IMR-90 (cell line): ENCODE measurements at regions not wholly inside any gene's neighbourhood (a gene's known extent, or its start where the extent isn't known, plus 50 kb on each side); places are given as distances from the start of the nearest gene placed in this dataset.

Experiments
- ATAC-seq: fragments of 200-7000 bp; cut with Tn5 transposase; 2 replicates; pipeline ENCODE4 v1.9.1; 2020; ENCODE audit warnings: low read depth, mild to moderate bottlenecking, moderate library complexity
- BruUV-seq: library from RNA; stranded (reverse); fragments of 400-500 nt; replicated peaks from 2 replicates; lab custom pipeline; 2021; lab: Mats Ljungman, UMichigan
- CTCF ChIA-PET: fragments of 300-600 bp; formaldehyde crosslinking; extraction: SDS; loops from one replicate; lab custom pipeline; 2021; ENCODE audit warnings: antibody characterized with exemption; lab: Yijun Ruan, JAX
- POLR2A ChIA-PET: fragments of 300-600 bp; sonication (Branson Sonifier 250); formaldehyde crosslinking; loops from one replicate; lab custom pipeline; 2022; ENCODE audit warnings: antibody characterized with exemption; ENCODE audit not compliant: unreplicated experiment; lab: Charles Lee
- DNase-seq: peaks from one replicate; pipeline ENCODE4 v3.0.0; 2013
- H2AFZ ChIP-seq: replicated peaks from 2 replicates; pipeline ENCODE3; 2013; ENCODE audit warnings: low read length, mild to moderate bottlenecking; ENCODE audit not compliant: poor library complexity
- H2AK5ac ChIP-seq: 2 replicates; pipeline ENCODE4 v1.6.1; 2013; ENCODE audit warnings: low read depth, low read length, inconsistent platforms
- H2AK9ac ChIP-seq: replicated peaks from 2 replicates; pipeline ENCODE3; 2013; ENCODE audit warnings: mild to moderate bottlenecking, low read depth, low read length, moderate library complexity; ENCODE audit not compliant: poor library complexity
- H2BK120ac ChIP-seq: 2 replicates; pipeline ENCODE4 v1.6.1; 2013; ENCODE audit warnings: low read depth, low read length, inconsistent platforms
- H2BK15ac ChIP-seq: 3 replicates; pipeline ENCODE4 v1.6.1; 2013; ENCODE audit warnings: low read depth, low read length, inconsistent platforms
- H2BK20ac ChIP-seq: 2 replicates; pipeline ENCODE4 v1.6.1; 2013; ENCODE audit warnings: low read depth, mild to moderate bottlenecking, inconsistent platforms, low read length, moderate library complexity
- H2BK5ac ChIP-seq: 2 replicates; pipeline ENCODE4 v1.6.1; 2013; ENCODE audit warnings: mild to moderate bottlenecking, low read depth, low read length, inconsistent platforms; ENCODE audit not compliant: poor library complexity, severe bottlenecking
- H3K14ac ChIP-seq: replicated peaks from 2 replicates; pipeline ENCODE4 v1.6.1; 2013; ENCODE audit warnings: low read depth, low read length, inconsistent platforms
- H3K18ac ChIP-seq: 2 replicates; pipeline ENCODE4 v1.6.1; 2013; ENCODE audit warnings: low read depth, low read length, control low read depth
- H3K23ac ChIP-seq: 2 replicates; pipeline ENCODE4 v1.6.1; 2013; ENCODE audit warnings: low read depth, low read length, inconsistent platforms
- H3K27ac ChIP-seq: 2 replicates; pipeline ENCODE4 v1.5.1; 2013; ENCODE audit warnings: mild to moderate bottlenecking, control low read depth, low read length; ENCODE audit not compliant: insufficient read depth
- H3K27me3 ChIP-seq: 2 replicates; pipeline ENCODE4 v1.6.1; 2013; ENCODE audit warnings: low read length; ENCODE audit not compliant: control insufficient read depth, insufficient read depth
- H3K36me3 ChIP-seq: 2 replicates; pipeline ENCODE4 v1.6.1; 2013; ENCODE audit warnings: low read length, mixed read lengths; ENCODE audit not compliant: control insufficient read depth, insufficient read depth
- H3K4ac ChIP-seq: 2 replicates; pipeline ENCODE4 v1.6.1; 2013; ENCODE audit warnings: low read depth, low read length, inconsistent platforms
- H3K4me1 ChIP-seq: 2 replicates; pipeline ENCODE4 v1.6.1; 2013; ENCODE audit warnings: low read length, mixed read lengths; ENCODE audit not compliant: control insufficient read depth, insufficient read depth
- H3K4me2 ChIP-seq: 2 replicates; pipeline ENCODE4 v1.6.1; 2013; ENCODE audit warnings: low read depth, mild to moderate bottlenecking, control low read depth, low read length, moderate library complexity
- H3K4me3 ChIP-seq: 2 replicates; pipeline ENCODE4 v1.5.1; 2013; ENCODE audit warnings: low read depth, mild to moderate bottlenecking, control low read depth, low read length, moderate library complexity; ENCODE audit not compliant: insufficient read depth
- H3K56ac ChIP-seq: 2 replicates; pipeline ENCODE4 v1.6.1; 2013; ENCODE audit warnings: low read length, inconsistent platforms; ENCODE audit not compliant: insufficient read depth; ENCODE audit errors: extremely low read depth
- H3K79me1 ChIP-seq, 2 experiments: 2 replicates each; pipeline ENCODE4 v1.6.1; 2013; ENCODE audit warnings: low read length in 2 of 2, inconsistent platforms in 1 of 2, low read depth in 1 of 2
- H3K9ac ChIP-seq: 2 replicates; pipeline ENCODE4 v1.6.1; 2013; ENCODE audit warnings: low read depth, low read length, control low read depth
- H3K9me1 ChIP-seq: 2 replicates; pipeline ENCODE4 v1.6.1; 2013; ENCODE audit warnings: low read length, inconsistent platforms; ENCODE audit not compliant: insufficient read depth
- H3K9me3 ChIP-seq: 2 replicates; pipeline ENCODE4 v1.6.1; 2013; ENCODE audit warnings: low read length; ENCODE audit not compliant: control insufficient read depth, insufficient read depth
- H4K20me1 ChIP-seq: 2 replicates; pipeline ENCODE4 v1.6.1; 2013; ENCODE audit warnings: low read length, inconsistent platforms; ENCODE audit not compliant: insufficient read depth
- H4K5ac ChIP-seq: 2 replicates; pipeline ENCODE4 v1.6.1; 2013; ENCODE audit warnings: mild to moderate bottlenecking, low read depth, low read length, control low read depth
- H4K8ac ChIP-seq, 2 experiments: 2 replicates each; pipeline ENCODE4 v1.6.1; 2013; ENCODE audit warnings: low read depth in 2 of 2, low read length in 2 of 2, control low read depth in 1 of 2, inconsistent platforms in 1 of 2
- H4K91ac ChIP-seq: 2 replicates; pipeline ENCODE4 v1.6.1; 2013; ENCODE audit warnings: low read depth, low read length, inconsistent platforms; ENCODE audit not compliant: insufficient read depth
- FOS ChIP-seq: fragments of 150-350 bp; IDR thresholded peaks from 2 replicates; pipeline ENCODE4 v1.6.1; 2016; ENCODE audit warnings: low read depth, low read length
- MAZ ChIP-seq: IDR thresholded peaks from 2 replicates; pipeline ENCODE4 v1.6.1; 2012; ENCODE audit warnings: low read depth, mild to moderate bottlenecking, low read length, improper control_type of control experiment, moderate library complexity, borderline replicate concordance
- RAD21 ChIP-seq: IDR thresholded peaks from 2 replicates; pipeline ENCODE4 v1.6.1; 2012; ENCODE audit warnings: low read length, improper control_type of control experiment
- RCOR1 ChIP-seq: IDR thresholded peaks from 2 replicates; pipeline ENCODE4 v1.6.1; 2012; ENCODE audit warnings: mild to moderate bottlenecking, low read length, improper control_type of control experiment; ENCODE audit not compliant: insufficient replicate concordance
- USF2 ChIP-seq: fragments of 150-350 bp; IDR thresholded peaks from 2 replicates; pipeline ENCODE4 v1.6.1; 2017; ENCODE audit warnings: mild to moderate bottlenecking, antibody characterized with exemption, low read length, low read depth
- WGBS, 2 experiments: methylation state at CpG; one replicate each; pipeline versions ENCODE4 v1.1.5 to v1.1.7; 2013; ENCODE audit warnings: missing lambda C conversion rate in 2 of 2; ENCODE audit not compliant: insufficient read length in 1 of 2; ENCODE audit errors: extremely low coverage in 2 of 2; 5-methylcytosine and 5-hydroxymethylcytosine counted together
- dilution Hi-C: fragments of 300-500 bp; cut with HindIII; formaldehyde crosslinking; loops from one replicate; pipeline ENCODE4 v1.14.3; 2018; ENCODE audit warnings: low sequenced_read_pairs; ENCODE audit not compliant: unreplicated experiment
- in situ Hi-C: fragments of 300-500 bp; cut with MboI; formaldehyde crosslinking; loops from 3 replicates; pipeline ENCODE4 v1.14.3; 2019; ENCODE audit warnings: low sequenced_read_pairs, inconsistent platforms, mixed read lengths
- intact Hi-C: fragments of 100-400 bp; cut with micrococcal nuclease; formaldehyde crosslinking; loops from 2 replicates; pipeline ENCODE4 v1.10.0; 2022

- H3K9ac ChIP-seq = no peak overlapping the region
- no peak overlapping the region for H2BK20ac ChIP-seq
- H3K23ac ChIP-seq = no peak overlapping the region
- no peaks in the 10 kb centered on the region for H4K20me1 ChIP-seq
- H3K27me3 ChIP-seq = no peaks in the 10 kb centered on the region
- WGBS, 2 experiments = no CpG with 5 or more reads among the region's 4 CpGs
- no peak overlapping the region for H3K4me2 ChIP-seq
- ATAC-seq = no peak
- H3K79me1 ChIP-seq = no peaks in the 10 kb centered on the region
- no peak overlapping the region for H2AK5ac ChIP-seq
- H3K4me3 ChIP-seq = no peak overlapping the region
- dilution Hi-C loops = no loop called here
- no TSS peak for BruUV-seq
- in situ Hi-C loops = no loop called here
- POLR2A ChIA-PET = no interaction called here
- CTCF ChIA-PET = no interaction called here
- no peak overlapping the region for H4K5ac ChIP-seq
- no peak overlapping the region for H3K56ac ChIP-seq
- no peak overlapping the region for H2BK15ac ChIP-seq
- DNase-seq = no peak
- no peak overlapping the region for H2AK9ac ChIP-seq
- H3K36me3 ChIP-seq = no peaks in the 10 kb centered on the region
- no peaks in the 10 kb centered on the region for H3K9me1 ChIP-seq
- H2BK5ac ChIP-seq = no peak overlapping the region
- no peaks in the 10 kb centered on the region; the same call in 1 of the 2 replicates for H3K9me3 ChIP-seq
- no peaks in the 10 kb centered on the region for H3K4me1 ChIP-seq
- no peak overlapping the region for H4K8ac ChIP-seq
- no peak for TF ChIP-seq MAZ
- TF ChIP-seq RCOR1 = no peak
- no peak for TF ChIP-seq FOS
- TF ChIP-seq RAD21 = no peak
- no peak for TF ChIP-seq USF2
- H3K14ac ChIP-seq = no peak overlapping the region
- H4K91ac ChIP-seq = no peak overlapping the region
- H2BK120ac ChIP-seq = no peak overlapping the region
- no peak overlapping the region for H3K27ac ChIP-seq
- H3K18ac ChIP-seq = no peak overlapping the region
- intact Hi-C loops = no loop called here
- H2AFZ ChIP-seq = no peak overlapping the region
- H3K4ac ChIP-seq = no peak overlapping the region
Measured at GRCh38 chr1:195158091-195158490, 1450.1 kb downstream of the KCNT2 start.
